DMS 273 treated with DMSO at 0.1 percent for 48 hours (cell line): ENCODE measurements at regions not wholly inside any gene's neighbourhood (a gene's known extent, or its start where the extent isn't known, plus 50 kb on each side); places are given as distances from the start of the nearest gene placed in this dataset.

ENCODE experiments used
- DNase-seq: peaks from one replicate; lab custom pipeline; 2025; lab: John Stamatoyannopoulos, UW

DNA sequence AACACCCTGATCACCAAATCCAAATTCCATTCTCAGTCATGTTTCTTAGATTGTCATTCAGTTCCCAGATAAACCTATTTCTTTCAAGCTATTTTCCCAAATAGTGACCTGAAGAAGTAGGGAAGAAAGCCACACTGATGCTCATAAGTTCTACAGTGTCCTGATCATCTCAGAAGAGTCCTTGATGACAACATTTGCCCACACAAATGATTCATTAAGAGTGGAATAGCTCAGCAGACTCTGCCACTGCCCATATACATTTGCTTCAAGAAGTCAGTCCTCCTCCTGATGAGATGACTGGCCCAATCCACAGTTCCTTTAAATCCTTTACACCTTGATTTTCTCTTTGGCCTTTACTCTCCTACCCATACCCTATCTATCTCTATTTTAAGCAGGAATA lies 283.7 kb upstream of the NR4A3 start:
- DNase-seq, result no peak

DNA sequence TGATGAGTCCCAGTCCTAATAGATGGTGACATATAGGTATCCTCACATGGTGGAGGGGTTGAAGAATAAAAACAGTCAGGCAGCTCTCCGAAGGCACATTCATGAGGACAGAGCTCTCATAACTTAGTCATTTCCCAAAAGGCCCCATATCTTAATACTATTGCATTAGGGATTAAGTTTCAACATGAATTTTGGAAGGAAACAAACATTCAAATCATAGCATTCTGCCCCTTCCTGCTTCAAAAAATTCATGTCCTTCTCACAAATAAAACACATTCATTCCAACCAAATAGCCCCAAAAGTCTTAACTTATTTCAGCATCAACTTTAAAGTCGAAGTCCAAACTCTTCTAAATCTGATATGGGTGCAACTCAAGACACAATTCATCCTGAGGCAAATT lies 277.2 kb upstream of the NR4A3 start:
- DNase-seq, result no peak

DNA sequence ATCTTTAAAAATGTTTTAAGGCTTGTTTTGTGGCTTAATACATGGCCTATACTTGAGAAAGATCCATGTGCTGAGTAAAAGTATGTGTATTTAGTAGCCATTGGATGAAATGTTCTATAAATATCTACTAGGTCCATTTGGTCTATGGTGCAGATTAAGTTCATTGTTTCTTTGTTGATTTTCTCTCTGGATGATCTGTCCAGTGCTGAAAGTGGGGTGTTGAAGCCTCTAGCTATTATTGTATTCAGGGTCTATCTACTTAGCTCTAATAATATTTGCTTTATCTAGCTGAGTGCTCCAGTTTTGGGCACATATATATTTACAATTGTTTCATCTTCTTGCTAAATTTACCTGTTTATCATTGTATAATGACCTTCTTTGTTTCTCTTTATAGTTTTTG lies 272.2 kb upstream of the NR4A3 start:
- DNase-seq, result no peak

DNA sequence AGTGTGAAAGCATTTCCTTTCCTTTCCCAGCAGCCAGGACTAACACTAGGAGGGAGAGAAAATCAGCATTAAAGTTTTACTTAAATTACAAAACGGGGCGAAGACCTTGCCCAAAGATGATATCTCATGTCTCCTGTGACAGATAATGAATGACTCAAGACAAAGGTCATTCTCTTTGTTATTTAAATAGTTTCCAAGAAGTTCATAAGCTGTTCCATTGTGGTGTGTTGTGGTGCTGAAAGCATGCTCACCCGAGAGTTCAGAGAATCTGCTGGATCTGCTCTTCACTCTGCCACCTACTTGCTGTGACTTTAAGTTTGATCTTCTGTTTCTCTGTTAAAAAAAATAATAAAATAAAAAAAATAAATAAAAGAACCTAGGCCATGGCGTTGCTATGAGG lies 265.9 kb upstream of the NR4A3 start:
- no peak for DNase-seq

DNA sequence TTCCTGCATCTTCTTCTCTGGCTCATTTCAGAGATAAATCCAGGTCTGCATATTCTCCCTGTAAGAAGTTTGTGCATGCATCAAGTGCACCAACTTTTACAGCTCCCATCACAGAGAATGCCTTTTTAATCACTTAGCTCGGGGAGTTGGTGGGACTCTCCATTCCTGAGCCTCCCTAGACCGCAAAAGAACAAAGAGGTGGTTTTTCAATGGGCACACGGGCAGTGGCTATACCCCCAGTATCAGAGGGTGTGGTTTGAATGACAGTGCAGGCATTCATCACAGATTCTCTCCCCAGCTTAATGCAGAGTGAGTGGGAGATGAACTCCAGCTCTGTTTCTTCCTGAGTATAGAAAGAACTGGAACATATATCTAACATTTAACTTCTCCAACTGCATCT lies 264.7 kb upstream of the NR4A3 start:
- DNase-seq, result no peak

DNA sequence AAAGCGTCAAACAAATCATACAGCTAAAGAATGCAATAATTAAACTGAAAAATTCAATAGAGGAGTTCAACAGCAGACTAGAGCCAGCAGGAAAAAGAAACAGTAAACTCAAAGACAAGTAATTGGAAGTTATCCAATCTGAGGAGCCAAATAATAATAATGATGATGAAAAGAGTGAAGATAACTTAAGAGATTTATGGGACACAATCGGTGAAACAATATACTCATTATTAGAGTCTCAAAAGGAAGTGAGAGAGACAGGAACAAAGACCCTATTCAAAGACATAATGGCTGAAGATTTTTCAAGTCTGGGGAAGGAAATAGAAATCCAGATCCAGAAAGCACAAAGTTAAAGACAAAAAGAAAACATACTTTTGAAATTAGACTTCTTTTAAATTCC lies 263.9 kb upstream of the NR4A3 start:
- no peak for DNase-seq

DNA sequence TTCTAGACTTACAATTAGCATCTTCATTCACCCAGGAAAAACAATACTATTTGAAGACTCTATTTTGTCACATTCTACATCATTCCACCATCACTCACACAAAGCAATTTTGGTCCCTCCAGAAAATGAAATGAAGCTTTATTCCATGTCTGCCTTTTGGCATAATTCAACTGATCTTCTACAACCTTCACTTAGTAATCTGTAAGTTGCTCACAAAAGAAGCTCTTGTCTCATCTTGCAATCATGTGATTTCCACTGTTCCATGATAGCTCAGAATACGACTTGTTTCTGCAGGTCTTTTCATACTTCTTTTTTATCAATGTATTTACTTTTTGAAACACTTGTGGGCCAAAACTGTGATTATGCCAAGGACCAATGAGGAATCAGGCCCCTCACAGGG lies 261.9 kb upstream of the NR4A3 start:
- no peak for DNase-seq

DNA sequence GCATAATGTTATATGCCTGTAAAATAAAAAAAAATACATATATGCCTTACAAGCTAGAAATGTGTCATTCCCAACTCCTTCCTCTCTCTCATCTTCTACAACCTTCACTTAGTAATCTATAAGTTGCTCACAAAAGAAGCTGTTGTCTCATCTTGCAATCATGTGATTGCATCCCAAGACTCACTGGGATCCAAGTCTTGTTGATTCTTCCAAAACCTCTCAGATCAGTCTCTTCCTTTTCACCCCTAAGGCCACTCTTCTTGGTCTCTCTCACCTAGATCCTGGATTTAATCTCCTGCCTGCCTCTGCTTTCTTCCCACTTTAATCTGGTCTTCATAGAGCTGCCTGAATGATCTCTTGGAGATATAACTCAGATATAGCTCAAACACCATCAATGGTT lies 261.1 kb upstream of the NR4A3 start:
- no peak for DNase-seq

DNA sequence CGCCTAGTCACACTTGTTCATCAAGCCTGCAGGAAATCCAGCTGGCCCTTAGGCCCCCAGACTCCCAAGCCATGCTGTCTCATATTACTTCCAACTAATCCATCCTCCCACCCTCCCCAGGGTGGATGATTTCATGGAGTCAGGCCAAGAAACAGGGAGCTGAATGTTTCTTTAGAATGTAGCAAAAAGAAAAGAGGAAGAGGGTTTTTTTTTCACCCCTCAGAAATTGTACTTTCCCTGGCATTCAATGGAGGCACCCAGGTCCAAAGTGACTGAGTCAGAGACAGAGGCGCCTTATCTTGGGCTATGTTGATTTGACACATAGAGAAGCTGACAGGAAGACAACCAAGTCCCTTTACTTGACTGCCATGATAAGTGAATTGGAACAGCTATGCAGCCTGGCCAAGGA lies 260.2 kb upstream of the NR4A3 start:
- no peak for DNase-seq

DNA sequence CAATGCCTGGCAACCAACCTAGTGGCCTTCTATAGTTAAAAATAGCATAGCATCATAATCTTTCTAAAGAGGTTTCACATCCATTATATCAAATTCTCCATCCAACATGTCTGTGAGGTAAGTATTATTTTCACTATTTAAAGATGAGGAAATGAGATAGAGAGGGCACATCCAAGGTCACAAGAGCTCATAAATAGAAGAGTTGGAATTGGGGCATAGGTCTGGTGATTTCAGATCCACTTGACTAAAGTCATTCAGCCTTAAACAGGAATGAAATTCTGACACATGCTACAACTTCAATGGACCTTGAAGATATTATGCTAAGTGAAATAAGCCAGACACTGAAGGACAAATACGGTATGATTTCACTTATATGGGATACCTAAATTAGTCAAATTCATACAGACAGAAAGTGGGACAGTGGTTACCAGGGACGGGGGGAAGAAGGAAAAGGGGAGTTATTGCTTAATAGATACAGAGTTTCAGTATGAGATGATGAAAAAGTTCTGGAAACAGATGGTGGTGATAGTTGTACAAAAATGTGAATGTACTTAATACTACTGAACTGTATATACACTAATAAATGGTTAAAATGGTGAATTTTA lies 259.6 kb upstream of the NR4A3 start:
- DNase-seq, result no peak

DNA sequence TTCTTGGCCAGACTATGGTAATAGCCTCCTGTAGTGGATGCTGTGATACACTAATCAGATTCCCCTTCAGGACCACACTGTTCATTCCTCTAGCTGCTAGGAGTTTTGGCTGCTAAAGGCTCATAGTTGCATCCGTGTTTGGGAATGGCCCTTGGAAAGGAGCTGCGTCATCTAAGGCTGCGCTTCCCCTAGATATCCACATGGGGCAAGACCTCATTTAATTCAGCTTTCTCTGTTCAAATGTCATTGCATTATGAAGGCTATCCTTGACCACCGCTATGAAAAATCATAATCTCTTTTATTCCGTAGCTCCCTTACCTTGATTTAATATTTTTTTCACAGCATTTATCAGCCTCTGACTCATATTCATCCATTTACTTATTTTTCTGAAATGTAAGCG lies 258.3 kb upstream of the NR4A3 start:
- DNase-seq, result no peak

DNA sequence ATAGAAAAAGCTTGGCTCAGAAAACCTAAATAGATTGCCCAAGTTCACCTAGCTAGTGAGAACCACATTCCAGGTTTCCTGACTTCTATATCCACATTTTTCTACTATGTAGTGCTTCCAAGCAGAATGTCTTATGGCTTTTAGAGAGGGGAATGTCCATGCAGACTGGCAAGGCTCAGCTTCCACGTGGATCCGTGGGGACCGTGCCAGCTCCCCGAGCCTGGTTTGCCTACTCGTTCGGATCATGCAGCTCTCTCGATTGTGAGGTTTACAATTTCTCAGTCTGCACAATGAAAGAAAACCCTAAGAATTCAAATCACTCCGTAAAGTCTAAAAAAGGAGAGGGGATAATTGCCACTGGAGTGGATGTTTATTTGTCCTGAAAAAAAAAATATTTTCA lies 256.5 kb upstream of the NR4A3 start:
- DNase-seq, result no peak

DNA sequence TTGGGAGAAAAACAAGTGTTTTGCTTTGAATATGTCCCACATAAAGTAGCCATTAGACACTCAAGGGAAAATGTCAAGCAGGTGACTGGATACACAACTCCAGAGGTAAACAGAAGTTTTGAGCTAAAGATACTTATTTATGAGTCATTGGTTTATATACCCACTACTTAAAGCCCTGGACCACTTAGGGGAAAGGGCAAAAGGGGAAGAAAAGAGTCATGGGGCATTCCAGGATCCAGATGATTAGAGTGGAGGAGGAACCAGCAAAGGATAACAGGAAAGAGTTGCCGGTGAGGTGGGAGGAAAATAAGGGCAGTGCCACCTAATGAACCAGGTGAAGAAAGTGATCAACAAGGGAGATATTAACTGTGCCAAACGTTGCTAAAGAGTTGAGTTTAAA lies 254.2 kb upstream of the NR4A3 start:
- DNase-seq, result no peak

DNA sequence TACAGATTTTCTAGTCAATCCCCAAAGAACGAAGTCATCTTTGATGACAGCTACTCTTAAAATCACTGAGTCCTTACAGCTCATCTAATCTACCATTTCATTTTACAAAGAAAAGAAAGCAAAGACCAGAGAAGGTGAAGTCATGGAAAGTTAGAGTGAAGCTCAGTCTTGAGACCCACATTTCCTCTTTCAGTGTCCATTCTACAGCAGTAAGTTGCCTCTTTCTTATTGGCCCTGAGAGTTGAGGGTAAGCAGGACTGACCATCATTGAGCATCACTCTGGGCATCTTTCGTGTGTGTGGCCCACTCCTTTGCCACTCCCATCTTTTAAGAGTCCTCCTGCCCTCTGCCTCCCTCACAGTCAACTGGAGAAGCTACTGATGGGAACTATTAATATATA lies 251.8 kb upstream of the NR4A3 start:
- DNase-seq, result no peak

DNA sequence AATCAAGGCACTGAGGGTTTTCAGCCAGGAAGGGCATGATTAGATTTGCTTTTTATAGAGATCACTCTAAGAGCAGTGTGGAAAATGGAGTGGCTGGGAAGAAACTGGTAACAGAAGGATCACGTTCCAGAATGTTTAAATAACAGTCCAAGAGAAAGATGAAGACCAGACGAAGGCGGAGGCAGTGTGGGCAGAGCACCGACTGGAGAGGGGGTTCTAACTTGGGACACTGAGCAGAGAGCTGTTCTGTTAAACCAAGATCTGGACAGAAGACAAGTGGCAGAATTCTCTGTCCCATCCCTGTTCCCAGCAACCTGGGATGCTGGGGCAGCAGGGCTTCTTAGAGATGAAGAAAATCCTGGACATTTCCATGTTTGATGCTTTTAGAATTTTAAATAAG lies 249.1 kb upstream of the NR4A3 start:
- no peak for DNase-seq

DNA sequence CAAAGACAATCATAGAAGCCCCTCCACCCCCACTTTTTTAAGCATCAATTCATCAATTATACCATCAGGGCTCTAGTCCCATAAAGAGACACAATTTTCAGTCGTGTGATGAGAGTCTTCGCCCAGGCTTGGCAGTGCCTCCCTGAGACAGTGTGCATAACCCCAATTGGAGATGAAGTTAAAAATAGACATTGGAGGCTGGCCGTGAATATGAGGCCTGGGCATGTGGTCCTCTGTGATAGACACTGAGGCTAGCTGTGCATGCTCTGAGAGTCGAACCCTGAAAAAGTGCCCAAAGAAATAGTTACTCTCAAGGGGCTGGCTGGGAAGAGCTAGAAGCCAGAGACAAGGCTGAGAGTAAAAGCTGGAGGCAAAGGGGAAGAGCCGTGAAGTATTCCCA lies 248.6 kb upstream of the NR4A3 start:
- DNase-seq, result no peak

DNA sequence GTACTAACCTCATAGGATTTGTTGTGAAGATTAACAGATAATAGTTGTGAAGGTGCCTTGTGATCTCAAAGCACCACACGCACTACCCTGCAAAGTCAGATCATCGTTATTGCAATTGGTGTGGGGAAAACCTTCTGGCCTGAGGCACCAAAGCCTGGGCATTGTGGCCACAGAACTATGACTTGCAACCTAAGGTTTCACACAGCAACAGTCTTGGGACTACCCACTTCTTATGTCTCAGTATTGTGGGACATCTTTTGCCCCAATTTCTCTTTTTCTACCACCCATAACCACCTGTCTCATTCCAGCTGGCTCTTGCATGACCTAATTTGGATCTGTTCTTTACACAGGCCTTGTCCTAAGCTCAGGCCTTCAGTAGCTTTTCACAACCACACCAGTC lies 247.8 kb upstream of the NR4A3 start:
- no peak for DNase-seq

DNA sequence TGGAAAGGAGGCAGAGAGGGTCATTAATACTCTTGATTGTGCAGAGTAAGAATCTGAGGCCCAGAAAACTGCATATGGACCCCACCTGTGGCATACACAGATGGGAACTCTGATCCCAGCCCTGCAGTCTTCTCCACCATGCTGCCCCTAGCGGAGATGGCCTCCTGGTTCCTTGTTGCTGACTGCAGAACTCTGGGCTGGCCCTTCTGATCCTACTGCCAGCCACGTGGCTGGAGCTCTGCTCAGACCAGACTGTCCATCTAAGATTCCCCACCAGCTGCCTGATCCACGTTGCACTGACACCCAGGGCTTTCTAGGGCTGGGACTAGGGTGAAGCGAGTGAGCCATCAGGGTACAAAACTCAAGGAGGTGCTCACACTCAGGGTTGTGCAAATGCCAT lies 245.7 kb upstream of the NR4A3 start:
- no peak for DNase-seq

DNA sequence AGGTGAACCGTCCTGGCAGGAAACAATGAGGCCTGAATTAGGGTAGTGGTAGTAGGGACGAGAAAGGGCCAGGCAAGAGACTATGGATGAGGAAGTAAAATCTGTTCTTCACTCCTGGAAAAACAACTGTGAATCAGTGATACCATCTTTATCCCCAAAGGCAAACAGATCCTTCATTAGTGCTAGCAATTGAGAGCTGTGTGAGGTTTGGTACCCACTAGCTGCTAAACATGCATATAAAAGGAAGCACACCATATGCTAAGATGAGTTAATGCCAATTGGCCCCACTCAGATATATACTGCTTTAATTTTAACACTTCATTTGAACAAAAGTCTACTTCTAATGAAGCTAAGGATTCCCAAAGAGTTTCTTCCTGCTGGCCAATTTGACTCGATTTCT lies 244.8 kb upstream of the NR4A3 start:
- DNase-seq, result no peak

DNA sequence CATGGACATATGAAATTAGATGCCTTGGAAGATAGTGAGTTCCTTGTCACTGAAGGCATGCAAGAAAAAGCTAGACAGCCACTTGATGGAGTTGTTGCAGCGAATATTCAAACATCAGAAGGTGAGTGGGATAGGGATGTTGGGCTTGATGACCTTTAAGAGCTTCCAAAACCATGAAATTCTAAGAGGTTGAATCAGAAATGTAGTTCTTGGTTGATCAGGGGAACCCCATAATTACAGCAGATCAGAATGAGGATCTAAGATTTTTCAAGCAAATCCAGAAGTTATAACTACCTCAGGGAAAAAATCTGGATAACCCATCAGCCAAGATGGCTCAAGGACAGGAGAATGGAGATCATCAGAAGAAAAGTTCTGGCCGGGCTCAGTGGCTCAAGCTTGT lies 244.3 kb upstream of the NR4A3 start:
- DNase-seq, result no peak

DNA sequence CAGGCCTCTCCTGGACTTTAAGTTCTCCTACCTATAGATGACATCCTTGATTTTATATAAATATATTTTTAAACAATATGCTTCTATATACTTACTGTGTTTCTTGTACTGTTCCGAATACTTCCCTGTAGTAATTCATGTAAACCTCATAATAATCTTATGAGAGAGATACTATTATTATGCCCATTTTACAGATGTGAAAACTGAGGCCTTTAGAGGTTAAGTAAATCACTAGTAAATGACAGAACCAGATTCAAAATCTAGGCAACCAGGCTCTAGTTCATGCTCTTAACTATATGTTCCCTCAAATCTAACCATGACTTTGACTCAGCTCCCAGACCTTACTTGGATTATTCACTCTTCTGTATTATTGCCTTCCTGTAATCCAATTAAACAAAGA lies 243.0 kb upstream of the NR4A3 start:
- DNase-seq, result no peak

DNA sequence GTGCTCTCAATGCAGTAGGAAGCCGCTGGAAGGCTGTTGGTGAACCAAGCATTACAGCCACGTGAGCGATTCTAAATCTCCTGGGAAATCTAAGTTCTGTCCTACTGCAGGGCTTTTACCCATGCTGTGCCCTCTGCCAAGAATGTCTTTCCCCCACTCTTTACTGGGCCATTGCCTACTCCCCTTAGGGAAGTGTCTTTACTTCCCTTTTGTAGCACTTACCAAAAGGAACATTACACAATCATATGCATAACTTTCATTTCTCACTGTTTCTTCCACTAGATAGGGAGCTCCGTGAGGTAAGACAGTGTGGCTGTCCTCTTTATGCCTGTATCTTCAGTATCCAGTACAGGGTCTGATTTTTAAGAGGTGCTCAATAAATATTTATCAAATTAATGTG lies 241.7 kb upstream of the NR4A3 start:
- no peak for DNase-seq

DNA sequence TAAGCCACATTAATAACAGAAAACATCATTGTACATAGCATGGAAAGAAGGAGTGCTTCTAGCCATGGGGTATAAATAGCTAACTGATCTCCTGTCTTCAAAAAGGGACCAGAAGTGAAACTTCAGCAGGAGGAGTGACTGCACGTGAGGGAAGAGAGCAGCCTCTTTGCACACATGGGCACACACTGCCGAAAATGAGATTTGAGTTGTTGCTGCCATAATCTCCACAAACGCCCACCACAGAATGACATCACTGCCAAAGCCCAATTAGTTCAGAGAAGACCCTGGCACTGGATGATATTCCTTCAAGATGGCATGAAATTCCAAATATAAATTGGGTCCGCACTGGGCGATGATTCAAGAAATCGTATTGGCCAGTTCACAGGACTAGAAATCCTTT lies 238.9 kb upstream of the NR4A3 start:
- DNase-seq, result no peak

DNA sequence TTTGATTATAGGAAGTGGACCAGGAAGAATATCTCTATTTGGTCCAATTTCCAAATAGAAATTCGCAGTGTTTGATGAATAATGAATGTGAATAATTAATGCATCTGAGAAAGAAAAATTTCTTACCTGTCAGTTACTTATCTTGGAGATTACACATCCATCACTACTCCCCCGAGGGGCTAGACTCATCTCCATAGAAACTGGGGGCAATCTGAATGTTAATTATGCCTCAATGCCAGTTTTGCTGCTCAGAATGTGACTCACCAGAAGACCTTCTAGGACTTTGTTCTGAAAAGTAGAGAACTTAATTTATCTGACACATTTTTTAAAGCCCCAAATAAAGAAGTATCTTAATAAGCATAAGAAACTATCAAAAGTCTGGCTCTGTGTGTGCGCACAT lies 233.4 kb upstream of the NR4A3 start:
- DNase-seq, result no peak

DNA sequence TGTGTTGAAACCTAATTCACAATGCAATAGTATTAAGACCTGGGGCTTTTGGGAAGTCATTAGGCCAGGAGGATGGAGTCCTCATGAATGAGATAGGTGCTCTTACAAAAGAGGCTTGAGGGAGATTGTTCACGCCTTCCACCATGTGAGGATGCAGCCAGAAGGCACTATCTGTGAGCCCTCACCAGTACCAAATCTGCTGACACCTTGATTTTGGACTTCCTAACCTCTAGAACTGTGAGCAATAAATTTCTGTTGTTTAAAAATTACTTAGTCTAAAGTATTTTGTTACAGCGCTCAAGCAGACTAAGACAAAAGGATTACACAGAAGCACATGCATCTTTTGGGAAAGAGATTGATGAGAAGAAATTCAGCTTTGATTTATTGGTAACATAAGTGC lies 232.9 kb upstream of the NR4A3 start:
- no peak for DNase-seq
